ENCODE measurements at regions not wholly inside any gene's neighbourhood (a gene's known extent, or its start where the extent isn't known, plus 50 kb on each side); places are given as distances from the start of the nearest gene placed in this dataset.

GRCh38 chr6:112439432-112439831 is 92.3 kb downstream of the RFPL4B start (continued):
- TF ChIP-seq, protein P1, sequence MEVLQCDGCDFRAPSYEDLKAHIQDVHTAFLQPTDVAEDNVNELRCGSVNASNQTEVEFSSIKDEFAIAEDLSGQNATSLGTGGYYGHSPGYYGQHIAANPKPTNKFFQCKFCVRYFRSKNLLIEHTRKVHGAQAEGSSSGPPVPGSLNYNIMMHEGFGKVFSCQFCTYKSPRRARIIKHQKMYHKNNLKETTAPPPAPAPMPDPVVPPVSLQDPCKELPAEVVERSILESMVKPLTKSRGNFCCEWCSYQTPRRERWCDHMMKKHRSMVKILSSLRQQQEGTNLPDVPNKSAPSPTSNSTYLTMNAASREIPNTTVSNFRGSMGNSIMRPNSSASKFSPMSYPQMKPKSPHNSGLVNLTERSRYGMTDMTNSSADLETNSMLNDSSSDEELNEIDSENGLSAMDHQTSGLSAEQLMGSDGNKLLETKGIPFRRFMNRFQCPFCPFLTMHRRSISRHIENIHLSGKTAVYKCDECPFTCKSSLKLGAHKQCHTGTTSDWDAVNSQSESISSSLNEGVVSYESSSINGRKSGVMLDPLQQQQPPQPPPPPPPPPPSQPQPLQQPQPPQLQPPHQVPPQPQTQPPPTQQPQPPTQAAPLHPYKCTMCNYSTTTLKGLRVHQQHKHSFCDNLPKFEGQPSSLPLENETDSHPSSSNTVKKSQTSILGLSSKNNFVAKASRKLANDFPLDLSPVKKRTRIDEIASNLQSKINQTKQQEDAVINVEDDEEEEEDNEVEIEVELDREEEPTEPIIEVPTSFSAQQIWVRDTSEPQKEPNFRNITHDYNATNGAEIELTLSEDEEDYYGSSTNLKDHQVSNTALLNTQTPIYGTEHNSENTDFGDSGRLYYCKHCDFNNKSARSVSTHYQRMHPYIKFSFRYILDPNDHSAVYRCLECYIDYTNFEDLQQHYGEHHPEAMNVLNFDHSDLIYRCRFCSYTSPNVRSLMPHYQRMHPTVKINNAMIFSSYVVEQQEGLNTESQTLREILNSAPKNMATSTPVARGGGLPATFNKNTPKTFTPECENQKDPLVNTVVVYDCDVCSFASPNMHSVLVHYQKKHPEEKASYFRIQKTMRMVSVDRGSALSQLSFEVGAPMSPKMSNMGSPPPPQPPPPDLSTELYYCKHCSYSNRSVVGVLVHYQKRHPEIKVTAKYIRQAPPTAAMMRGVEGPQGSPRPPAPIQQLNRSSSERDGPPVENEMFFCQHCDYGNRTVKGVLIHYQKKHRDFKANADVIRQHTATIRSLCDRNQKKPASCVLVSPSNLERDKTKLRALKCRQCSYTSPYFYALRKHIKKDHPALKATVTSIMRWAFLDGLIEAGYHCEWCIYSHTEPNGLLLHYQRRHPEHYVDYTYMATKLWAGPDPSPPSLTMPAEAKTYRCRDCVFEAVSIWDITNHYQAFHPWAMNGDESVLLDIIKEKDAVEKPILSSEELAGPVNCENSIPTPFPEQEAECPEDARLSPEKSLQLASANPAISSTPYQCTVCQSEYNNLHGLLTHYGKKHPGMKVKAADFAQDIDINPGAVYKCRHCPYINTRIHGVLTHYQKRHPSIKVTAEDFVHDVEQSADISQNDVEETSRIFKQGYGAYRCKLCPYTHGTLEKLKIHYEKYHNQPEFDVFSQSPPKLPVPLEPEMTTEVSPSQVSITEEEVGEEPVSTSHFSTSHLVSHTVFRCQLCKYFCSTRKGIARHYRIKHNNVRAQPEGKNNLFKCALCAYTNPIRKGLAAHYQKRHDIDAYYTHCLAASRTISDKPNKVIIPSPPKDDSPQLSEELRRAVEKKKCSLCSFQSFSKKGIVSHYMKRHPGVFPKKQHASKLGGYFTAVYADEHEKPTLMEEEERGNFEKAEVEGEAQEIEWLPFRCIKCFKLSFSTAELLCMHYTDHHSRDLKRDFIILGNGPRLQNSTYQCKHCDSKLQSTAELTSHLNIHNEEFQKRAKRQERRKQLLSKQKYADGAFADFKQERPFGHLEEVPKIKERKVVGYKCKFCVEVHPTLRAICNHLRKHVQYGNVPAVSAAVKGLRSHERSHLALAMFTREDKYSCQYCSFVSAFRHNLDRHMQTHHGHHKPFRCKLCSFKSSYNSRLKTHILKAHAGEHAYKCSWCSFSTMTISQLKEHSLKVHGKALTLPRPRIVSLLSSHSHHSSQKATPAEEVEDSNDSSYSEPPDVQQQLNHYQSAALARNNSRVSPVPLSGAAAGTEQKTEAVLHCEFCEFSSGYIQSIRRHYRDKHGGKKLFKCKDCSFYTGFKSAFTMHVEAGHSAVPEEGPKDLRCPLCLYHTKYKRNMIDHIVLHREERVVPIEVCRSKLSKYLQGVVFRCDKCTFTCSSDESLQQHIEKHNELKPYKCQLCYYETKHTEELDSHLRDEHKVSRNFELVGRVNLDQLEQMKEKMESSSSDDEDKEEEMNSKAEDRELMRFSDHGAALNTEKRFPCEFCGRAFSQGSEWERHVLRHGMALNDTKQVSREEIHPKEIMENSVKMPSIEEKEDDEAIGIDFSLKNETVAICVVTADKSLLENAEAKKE (CRISPR knock-in tag; IDR thresholded peaks at IDR 0.05): no peak
- no peak for TF ChIP-seq POLR2AphosphoS5 (IDR thresholded peaks at IDR 0.05; ENCODE audit: low read depth)

- no peaks in the 10 kb centered on the region for H3K27me3 Mint-ChIP-seq (ENCODE audit: insufficient read depth, low read depth, poor library complexity)
- no peaks in the 10 kb centered on the region for H3K36me3 Mint-ChIP-seq (ENCODE audit: low read depth)
- Histone ChIP-seq H3K27ac (ENCODE audit: low read depth) (no peak overlapping the region), H3K4me3 (no peak overlapping the region), H3K9me2 (ENCODE audit: insufficient read depth) (no peaks in the 10 kb centered on the region), H3K4me1 (ENCODE audit: insufficient read depth) (no peaks in the 10 kb centered on the region), H2AFZ (no peak overlapping the region), H3K4me2 (no peak overlapping the region), H4K20me1 (replicated peaks; ENCODE audit: insufficient read depth) (no peaks in the 10 kb centered on the region), H3F3A (replicated peaks; ENCODE audit: low read depth) (no peaks in the 10 kb centered on the region), H3K79me2 (replicated peaks; ENCODE audit: insufficient read depth) (no peaks in the 10 kb centered on the region), H3K27me3 (ENCODE audit: insufficient read depth) (no peaks in the 10 kb centered on the region), H3K36me3 (ENCODE audit: insufficient read depth) (no peaks in the 10 kb centered on the region)
- H3K27ac Mint-ChIP-seq: no peak overlapping the region
- H3K4me1 Mint-ChIP-seq: peaks cover 7% of the 10 kb centered on the region; the same call in 2 of the 3 replicates
- H3K4me3 Mint-ChIP-seq: no peak overlapping the region
- DNase-seq (ENCODE audit: low spot score) (no peak), ATAC-seq (no peak)
- no peaks in the 10 kb centered on the region for H3K9me3 Mint-ChIP-seq
- TF ChIP-seq CREB1 (CRISPR knock-in tag; IDR thresholded peaks at IDR 0.05; ENCODE audit: low read depth) (no peak), ZNF331 (CRISPR knock-in tag; IDR thresholded peaks at IDR 0.05; ENCODE audit: low read depth) (no peak), EZH2phosphoT487 (IDR thresholded peaks at IDR 0.05; ENCODE audit: unreplicated experiment) (no peak), NANOG (IDR thresholded peaks at IDR 0.05; ENCODE audit: borderline replicate concordance) (no peak), ZNF114 (CRISPR knock-in tag; IDR thresholded peaks at IDR 0.05) (no peak), EZH2 (IDR thresholded peaks at IDR 0.05; ENCODE audit: low read depth, unreplicated experiment) (no peak)
- TF ChIP-seq, protein P1 (CRISPR knock-in tag; IDR thresholded peaks at IDR 0.05): no peak
- TF ChIP-seq, protein P2, sequence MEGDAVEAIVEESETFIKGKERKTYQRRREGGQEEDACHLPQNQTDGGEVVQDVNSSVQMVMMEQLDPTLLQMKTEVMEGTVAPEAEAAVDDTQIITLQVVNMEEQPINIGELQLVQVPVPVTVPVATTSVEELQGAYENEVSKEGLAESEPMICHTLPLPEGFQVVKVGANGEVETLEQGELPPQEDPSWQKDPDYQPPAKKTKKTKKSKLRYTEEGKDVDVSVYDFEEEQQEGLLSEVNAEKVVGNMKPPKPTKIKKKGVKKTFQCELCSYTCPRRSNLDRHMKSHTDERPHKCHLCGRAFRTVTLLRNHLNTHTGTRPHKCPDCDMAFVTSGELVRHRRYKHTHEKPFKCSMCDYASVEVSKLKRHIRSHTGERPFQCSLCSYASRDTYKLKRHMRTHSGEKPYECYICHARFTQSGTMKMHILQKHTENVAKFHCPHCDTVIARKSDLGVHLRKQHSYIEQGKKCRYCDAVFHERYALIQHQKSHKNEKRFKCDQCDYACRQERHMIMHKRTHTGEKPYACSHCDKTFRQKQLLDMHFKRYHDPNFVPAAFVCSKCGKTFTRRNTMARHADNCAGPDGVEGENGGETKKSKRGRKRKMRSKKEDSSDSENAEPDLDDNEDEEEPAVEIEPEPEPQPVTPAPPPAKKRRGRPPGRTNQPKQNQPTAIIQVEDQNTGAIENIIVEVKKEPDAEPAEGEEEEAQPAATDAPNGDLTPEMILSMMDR (conservative IDR thresholded peaks at IDR 0.05; ENCODE audit: low read depth in 2 of 2): no peak
Observed at GRCh38 chr6:112441607-112442006, 94.5 kb downstream of the RFPL4B start.
